HG02973 (cell line): ENCODE measurements at regions not wholly inside any gene's neighbourhood (a gene's known extent, or its start where the extent isn't known, plus 50 kb on each side); places are given as distances from the start of the nearest gene placed in this dataset.

ENCODE experiments used
- ATAC-seq: cut with Tn5 transposase; IDR thresholded peaks from one replicate; pipeline ENCODE4 v1.9.1; 2021; ENCODE audit warnings: moderate library complexity; ENCODE audit not compliant: unreplicated experiment

GRCh38 chr5:51271261-51271660 is 112.0 kb upstream of the ISL1 start:
- ATAC-seq: no peak

GRCh38 chr5:51273021-51273420 is 110.2 kb upstream of the ISL1 start:
- no peak for ATAC-seq

GRCh38 chr5:51273871-51274270 is 109.4 kb upstream of the ISL1 start:
- ATAC-seq: no peak

GRCh38 chr5:51275428-51275827 is 107.8 kb upstream of the ISL1 start:
- no peak for ATAC-seq

GRCh38 chr5:51276250-51276649 is 107.0 kb upstream of the ISL1 start:
- no peak for ATAC-seq

- ATAC-seq: no peak
Observed at GRCh38 chr5:51278539-51278938, 104.7 kb upstream of the ISL1 start.

- ATAC-seq: no peak
Observed at GRCh38 chr5:51279983-51280706, 103.1 kb upstream of the ISL1 start.

- no peak for ATAC-seq
Observed at GRCh38 chr5:51286046-51286445, 97.2 kb upstream of the ISL1 start.

- ATAC-seq: no peak
Observed at GRCh38 chr5:51302343-51302742, 80.9 kb upstream of the ISL1 start.

- no peak for ATAC-seq
Observed at GRCh38 chr5:51326844-51327243, 56.4 kb upstream of the ISL1 start.
